HG02943 (cell line): ENCODE measurements at regions not wholly inside any gene's neighbourhood (a gene's known extent, or its start where the extent isn't known, plus 50 kb on each side); places are given as distances from the start of the nearest gene placed in this dataset.

Source experiments
- ATAC-seq: cut with Tn5 transposase; IDR thresholded peaks from one replicate; pipeline ENCODE4 v1.9.1; 2021; ENCODE audit warnings: mild to moderate bottlenecking, low read depth, moderate library complexity; ENCODE audit not compliant: unreplicated experiment

DNA sequence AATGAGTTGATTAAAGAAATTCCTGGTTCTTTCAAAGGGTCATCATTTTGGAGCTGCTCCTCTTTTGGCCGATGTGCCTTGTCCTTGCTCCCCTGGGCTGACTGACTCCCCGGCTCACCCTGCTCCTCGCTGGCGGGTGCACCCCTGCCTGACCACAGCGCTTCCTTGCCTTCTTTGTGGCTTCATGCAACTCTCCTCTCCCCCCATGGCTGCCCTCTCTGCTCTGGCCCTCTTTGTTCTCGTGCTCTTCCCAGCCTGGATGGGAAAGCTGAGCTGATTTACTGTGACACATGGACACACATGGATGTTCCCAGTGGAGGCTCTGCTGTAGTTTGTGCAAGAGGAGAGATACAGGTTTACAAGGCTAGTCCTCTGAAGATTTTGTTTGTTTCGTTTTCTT lies 234.6 kb downstream of the HAUS1 start:
- no peak for ATAC-seq

DNA sequence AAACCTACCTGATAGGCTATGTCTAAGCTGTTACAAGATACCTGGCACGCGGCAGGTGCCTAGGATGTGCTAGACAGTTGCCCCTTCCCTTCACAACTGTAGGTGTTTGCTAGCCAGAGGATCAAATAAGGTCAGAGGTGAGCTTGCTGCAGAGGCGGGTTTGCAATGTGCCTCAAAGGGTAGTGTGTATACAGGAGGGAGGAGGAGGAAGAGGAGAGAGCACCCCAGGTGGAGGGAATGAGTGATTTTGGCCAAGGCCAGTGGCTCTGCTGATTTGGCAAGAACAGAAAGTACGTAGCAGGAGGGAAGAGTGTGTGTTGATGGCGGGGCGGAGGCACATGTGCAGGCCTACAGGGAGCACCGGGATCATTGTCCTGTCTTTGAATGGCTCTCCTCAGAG lies 236.5 kb downstream of the HAUS1 start:
- ATAC-seq: no peak

DNA sequence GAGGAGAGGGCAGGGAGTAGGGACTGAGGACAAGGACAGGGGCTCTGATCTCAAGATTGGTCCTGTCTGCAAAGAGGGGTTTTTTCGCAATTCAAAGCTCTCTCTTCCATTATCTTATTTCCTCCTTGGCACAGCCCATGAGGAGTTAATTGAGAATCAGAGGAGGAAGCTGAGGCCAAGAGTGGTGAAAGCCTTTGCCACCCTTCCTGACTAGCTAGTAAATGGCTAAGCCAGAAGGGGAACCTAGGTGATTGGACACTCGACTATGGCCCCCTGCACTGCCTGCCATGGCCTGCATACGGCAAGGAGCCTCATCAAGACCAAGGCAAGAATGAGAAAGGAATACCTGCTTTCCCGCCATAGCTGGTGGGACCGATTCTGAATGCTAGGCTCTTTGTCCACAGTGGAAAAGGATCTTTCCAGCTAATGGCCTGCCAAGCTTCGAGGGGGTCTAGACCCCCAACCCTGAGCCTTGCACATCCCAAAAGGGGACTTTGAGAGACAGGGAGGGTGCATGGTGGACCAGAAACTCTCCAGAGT lies 237.9 kb downstream of the HAUS1 start:
- ATAC-seq: no peak

DNA sequence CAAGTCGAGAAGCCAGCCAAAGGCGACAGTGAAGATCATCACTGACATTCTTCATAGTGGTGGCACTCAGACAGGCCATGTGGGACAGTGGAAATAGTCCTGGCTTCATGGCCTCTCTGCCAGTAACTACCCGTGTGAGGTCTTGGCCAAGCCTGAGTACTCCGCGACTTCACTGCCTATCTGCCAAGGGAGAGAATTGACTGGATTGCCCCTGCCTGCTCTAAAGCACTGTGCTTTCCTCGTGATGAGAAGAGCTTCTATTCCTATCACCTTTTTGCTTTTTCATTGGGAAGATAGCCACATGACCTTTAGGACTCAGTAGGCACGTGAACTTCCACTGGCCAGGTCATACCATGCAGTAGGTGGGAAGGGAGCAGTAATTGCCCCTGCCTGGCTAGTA lies 239.3 kb downstream of the HAUS1 start:
- no peak for ATAC-seq

DNA sequence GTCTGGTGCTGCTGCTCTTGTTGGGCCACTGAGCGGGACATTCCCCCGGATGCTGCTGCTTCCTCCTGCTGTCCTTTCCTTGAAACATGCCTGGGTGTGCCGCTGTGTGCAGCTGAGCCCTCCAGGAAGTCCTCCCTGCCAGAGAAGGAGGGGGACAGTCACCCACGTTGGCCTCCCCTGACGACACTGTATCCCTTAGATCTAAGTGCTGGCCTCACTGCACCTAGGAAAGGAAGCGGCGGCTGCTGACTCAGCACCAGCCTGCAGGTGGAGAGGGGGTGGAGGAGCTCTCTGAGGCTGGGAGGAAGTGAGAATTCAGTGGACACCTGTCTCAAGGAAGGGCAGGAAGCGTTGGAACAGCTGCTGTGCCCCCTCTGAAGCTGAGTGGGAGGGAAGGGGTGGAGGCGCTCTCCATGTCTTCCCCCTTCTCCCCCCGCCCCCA lies 239.8 kb downstream of the HAUS1 start:
- peak; percentile 64 for ATAC-seq

DNA sequence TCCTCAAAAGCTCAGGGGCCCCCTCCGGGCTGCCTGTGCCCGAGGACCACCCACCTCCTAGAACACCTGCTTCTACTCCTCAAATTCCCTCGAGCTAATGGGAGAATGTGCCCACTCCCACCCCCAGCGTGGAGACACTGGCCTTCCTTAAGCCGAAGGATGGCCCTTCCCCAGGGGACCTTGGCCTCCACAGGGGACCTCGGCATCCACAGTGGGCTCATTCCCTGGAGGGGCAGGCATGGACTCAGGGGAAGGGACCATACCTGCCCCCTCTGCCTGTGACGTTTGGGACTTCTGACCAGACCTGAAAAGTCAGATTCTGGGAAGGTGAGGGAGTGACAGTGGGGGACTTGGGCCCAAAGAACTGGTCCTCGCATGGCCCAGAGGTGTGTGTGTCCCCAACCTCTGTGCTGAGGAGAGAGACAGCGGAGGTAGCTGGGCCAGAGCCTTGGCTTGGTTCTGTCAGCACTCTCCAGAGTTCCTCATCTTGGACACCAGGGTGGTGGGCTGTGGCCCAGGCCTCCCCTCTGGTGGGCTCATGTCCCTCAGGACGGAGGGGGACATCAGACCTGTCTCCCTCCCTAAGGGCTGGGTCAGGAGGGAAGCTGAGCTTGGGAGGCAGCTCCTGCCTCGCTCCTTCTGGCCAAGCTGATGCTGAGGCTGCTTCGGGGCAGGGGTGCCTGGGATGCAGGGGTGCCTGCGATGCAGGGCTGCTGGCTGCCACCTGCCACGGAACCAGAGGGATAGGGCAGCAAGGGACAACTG lies 240.4 kb downstream of the HAUS1 start:
- no peak for ATAC-seq

DNA sequence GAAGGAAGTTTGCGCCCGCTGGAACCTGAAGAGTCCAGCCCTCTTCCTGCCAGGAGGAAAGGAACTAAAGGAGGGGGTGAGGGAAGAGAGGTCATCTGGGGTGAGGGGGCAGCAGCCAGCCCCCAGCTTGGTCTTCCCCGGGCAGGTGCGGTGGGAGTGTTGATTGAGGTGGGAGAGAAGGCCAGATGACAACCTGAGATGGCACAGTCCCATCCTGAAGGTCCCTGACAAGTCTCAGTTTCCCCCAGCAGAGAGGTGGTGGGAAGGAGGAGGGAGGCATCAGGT lies 240.9 kb downstream of the HAUS1 start:
- ATAC-seq: no peak

DNA sequence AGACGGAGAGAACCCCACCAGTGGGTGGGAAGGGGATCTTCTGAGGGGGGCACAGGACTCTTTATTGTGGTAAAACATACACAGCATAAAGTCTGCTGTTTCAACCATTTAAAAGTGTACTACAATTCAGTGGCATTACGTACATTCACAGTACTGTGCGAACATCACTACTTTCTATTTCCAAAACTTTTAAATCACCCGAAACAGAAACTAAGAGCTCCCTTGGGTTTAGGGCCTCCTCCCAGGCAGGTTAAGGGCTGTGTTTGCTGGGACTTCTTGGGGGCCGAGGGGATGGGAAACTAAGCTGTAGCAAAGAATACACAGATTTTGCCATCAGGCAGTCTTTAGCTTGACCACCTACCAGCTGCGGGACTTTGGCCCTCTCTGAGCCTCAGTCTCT lies 242.0 kb downstream of the HAUS1 start:
- ATAC-seq: no peak

DNA sequence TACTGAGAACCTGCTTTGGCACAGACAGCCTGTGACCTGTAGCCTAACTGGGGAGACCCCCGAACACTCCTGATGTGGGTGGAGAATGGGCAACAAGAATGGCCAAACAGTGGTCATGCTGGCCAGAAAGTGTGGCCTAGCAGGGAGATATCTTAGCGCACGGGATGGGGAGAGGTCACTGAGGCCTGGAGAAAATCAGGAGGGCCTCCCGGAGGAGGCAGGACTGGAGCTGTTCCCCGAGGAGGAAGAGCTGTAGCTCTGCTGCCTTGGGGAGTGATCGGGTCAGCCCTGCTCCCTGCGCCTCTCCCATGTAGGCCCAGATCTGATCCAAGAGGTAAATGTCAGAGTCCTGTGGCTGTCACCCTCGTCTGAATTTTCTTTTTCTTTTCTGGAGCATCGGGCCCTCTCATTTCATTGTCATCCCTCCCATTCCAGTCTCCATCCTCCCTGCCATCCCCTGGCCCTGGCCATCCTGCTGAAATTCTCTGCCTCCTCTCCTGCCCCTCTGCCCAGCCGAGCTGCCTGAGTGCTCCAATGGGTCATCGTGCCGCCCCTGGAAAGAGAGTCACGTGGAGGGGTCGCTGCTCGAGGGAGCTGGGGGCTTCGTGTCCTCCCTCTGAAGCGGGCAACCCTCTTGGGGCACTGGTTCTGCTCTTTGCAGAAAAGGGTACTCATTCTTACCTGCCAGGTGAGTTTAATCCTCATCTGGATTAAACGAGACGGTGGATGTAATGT lies 242.9 kb downstream of the HAUS1 start:
- no peak for ATAC-seq

DNA sequence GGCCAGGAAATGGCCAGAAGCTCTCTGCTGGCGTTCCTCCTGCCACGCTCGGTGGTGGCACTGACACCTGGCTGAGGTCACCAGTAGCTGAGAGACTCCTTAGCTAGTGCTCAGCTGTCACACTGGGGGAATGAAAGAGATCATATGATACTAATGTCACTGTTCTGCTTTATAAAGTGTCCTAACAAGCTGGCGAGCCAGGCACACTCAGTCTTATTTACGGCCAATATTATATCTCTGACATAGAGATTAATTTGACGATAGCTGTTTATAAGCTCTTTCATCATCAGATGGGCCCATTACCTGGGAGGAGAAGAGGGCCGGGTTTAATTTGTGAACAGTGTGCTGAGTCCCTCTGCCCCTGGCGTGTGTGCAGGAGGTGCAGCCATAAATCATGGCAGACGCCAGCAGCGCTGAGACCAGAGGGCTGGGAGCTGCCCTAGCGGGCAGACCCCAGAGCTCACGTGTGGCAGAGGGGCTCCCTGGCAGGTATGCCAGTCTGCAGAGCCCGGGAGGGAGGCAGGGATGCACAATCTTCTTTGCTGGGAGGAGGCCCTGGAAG lies 246.5 kb downstream of the HAUS1 start:
- ATAC-seq: no peak

DNA sequence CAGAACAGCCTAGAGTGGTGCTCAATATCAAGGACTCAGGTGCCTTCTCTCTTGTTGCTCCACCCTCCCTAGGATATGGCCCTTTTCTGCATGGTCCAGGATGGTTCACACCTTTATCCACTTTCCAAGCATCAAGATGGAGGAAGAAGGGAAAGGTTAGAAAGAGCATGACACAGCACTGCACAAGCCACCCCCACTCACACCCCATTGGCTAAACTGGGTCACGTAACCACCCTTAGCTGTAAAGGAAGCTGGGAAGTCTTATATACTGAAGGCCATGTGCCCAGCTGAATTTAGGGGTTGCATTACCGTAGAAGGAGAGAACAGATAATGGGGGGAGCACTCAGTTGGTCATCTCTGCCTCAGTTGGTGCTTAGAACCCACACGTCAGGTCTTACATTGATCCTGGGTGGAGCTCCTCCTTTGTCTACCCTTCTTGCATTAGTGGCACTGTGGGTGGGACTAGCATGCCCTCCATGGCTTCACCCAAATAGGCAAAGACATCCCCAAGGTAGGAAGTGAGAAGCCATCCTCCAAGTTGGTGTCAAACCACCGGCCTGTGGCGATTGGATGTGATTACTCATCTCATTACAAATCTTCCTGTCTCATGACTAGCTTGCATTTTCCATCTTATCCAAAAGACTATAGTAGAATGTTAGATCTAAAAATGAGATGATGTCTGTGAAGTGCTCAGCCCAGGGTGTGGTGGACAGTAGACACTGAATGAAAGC lies 248.5 kb downstream of the HAUS1 start:
- ATAC-seq: no peak

DNA sequence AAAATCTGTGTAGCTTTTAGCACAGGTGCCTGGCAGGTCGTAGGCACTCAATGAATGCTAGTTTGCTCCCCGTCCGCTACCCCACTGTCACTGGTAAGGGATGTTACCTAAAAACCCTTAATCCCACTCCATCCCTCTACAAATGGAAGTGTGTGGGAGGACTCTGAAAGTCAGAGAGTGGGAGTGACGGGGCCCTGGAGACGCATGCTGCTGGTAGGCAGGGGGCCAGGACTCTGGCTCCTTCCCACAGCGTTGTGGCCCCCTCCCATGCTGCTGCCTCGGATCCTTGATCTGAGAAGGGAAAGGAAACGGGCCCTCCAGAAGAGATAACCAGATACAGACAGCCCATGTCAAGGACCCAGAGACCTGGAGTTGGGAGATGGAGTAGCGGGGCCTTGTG lies 249.3 kb downstream of the HAUS1 start:
- ATAC-seq: no peak

DNA sequence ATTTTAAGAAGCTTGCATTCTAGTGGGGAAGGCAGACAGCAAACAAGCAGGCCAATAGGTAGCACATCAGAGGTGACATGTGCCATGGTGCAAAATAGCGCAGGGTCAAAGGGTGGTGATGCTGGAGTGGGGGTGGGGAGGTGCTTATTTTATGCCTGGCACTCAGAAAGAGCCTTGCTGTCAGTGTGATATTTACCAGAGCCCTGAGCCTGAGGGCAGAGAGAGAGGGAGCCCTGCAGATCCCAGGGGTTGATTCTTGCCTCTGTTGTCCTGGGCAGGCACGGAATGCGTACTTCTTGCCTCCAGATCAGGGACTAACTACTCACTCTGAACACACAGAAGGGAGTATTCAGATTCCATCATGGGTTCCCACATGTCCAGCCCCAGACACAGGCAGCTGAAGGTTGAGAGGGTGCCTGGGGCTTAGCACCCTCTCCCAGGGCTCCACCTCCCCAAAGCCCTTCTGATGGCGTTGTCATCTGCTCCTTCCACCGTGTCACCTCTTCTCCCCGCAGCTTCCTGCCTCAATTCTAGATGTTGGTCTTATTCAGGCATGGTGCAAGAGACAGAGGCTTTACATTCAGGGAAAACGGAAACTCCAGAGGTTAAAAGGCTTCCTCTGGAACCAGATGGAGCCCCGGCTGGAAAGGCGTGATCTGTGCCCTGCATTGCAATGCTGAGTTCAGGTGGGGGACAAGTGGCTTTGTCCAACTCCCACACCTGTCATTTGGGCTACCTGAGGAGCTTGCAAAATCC lies 252.3 kb downstream of the HAUS1 start:
- ATAC-seq: no peak

DNA sequence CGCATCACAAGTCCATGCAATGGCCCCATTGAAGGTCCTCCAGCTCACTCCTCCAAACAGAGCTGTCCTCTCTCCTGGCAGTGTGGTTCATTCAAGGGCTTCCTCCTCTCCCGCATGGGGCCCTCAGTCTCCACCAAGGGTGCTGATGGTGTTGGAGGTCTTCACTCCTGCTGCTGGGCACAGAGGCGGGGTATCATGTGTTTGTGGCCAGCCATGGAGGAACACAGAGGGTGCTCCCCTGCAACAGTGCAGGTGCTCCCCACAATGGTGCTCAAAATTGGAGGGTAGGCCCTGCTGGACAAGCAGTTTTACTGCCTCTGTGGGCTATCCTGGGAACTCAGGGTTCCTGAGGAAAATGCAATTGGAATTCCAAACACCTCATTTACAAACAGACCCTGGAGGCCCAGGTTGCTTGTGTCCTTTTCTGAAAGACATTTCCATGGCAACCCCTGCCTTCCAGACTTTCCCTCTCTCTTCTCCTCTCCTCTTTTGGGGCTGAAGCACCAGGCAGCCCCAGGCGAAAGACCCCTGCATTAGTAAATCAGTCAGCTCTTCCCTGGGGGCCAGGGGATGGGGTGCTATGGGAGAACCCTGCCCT lies 256.0 kb downstream of the HAUS1 start:
- ATAC-seq: no peak

DNA sequence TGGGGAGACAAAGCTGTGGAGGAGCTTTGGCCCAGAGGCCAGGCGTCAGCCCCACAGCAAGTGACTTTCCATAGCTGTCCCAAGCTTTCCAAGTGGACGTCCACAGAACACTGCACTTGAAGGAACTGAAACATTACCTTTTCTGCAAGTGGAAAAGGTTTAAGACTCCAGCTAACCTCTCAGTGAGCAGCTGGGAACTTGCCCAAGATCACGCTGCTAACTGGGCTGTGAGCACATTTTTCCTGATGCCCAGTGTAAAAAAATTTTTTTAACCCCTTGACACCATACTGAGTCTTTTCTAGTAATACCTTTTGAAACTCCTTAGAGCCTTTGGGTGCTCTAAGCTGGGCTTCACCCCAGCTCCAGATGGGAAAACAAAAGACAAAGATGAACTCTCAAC lies 256.7 kb downstream of the HAUS1 start:
- no peak for ATAC-seq

DNA sequence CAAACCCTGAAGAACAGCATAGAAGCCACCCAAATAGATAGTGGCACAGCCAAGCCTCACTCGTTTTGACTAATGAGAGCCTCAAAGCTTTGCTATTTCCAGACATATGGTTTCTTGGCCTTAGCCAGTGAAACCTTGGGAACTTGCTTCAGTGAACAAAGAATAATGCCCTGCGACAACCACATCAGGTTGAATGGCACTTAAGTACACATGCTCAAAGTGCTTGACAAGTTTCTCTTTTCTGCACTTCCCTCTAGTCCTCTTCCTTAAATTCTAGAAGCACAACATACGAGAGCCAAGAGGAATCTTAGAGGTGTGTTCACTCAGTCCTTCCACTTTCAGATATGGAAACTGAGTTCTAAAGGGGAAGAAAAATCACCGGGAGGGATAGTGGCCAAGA lies 258.3 kb downstream of the HAUS1 start:
- ATAC-seq: no peak

DNA sequence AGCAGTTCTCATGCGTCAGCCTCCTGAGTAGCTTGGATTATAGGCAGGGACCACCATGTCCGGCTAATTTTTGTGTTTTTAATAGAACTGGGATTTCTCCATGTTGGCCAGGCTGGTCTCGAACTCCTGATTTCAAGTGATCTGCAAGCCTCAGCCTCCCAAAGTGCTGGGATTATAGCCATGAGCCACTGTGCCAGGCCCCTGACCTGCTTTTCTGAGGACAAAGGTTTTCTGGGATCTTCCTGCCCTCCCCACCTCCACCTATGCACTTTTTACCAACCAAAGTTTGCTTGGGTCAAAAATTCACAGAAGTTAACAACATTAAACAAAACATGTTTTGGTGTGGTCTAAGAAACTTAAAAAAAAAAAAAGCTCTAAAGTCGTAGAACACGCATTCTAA lies 259.9 kb downstream of the HAUS1 start:
- no peak for ATAC-seq

DNA sequence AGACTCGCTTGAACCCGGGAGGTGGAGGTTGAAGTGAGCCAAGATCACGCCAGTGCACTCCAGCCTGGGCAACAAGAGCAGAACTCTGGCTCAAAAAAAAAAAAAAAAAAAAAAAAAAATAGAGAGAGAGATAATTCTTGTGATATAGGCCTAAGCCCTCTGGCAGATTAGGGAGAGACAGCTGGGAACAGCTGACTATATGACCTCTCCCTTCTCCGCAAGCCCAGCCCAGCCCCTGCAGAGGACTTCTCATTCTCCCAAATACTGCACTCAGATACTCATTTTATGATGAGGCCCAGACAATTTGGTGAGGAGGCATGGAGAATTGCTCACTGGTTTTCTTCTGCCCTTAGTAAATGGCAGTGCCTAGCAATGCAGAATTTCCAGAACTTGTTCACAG lies 262.0 kb downstream of the HAUS1 start:
- ATAC-seq: no peak

DNA sequence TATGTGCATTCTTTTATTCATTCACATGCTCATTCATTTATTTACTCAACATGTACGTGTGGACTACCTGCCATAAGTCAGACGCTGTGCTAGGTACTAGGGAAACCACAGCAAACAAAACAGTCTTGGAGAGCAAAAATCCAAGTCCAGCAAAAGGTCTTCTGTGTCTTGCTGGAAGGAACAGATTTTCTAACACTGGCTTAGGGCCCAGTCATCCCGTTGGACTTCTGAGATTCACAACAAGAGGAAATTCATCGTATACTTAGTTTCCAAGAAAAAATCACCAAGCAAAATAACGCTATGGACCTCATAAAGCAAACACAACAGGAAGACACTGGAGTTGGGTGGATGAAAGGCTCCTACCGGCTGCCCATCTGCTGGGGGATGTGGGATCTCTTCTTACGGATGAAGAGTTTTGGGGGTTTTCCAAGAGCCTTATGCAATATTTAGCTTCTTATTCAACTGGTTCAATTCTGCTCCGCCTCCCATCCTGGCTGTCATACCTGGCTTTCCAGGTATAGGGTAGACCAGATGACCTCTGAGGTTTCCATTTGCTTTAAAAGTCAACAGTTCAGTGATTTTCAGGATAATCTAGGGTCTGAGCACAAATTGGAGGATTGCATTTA lies 262.7 kb downstream of the HAUS1 start:
- ATAC-seq: no peak

DNA sequence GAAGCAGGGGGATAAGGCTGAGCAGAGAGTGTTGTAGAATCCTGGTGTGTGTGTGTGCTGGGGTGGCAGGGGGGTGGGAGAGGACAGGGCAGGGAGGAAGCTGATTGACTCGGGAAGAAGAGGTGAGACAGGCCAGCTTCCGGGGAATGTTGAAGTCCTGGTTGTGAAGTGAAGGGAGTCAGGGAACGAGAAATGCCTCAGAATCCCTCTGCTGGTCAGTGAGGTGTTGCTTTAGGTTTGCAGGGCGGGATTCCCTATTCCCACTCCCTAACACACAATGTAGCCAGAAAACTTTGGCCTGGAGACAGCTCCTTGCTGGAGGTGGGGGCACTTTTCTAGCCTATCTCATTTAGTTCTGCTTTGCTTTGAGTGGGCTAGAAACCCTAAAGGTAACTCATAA lies 265.1 kb downstream of the HAUS1 start:
- no peak for ATAC-seq
